ENCODE measurements at regions not wholly inside any gene's neighbourhood (a gene's known extent, or its start where the extent isn't known, plus 50 kb on each side); places are given as distances from the start of the nearest gene placed in this dataset.
"Not testable (repeated sequence)": the region's sequence is repeated elsewhere in the genome, so short reads cannot be mapped to it uniquely, and the experiment has no call there.

DNA sequence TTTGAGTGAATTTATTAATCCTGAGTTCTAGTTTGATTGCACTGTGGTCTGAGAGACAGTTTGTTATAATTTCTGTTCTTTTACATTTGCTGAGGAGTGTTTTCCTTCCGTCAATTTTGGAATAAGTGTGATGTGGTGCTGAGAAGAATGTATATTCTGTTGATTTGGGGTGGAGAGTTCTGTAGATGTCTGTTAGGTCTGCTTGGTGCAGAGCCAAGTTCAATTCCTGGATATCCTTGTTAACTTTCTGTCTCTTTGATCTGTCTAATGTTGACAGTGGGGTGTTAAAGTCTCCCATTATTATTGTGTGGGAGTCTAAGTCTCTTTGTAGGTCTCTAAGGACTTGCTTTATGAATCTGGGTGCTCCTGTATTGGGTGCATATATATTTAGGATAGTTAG is 74.4 kb upstream of the BMP4 start:
- TF ChIP-seq, protein P1, sequence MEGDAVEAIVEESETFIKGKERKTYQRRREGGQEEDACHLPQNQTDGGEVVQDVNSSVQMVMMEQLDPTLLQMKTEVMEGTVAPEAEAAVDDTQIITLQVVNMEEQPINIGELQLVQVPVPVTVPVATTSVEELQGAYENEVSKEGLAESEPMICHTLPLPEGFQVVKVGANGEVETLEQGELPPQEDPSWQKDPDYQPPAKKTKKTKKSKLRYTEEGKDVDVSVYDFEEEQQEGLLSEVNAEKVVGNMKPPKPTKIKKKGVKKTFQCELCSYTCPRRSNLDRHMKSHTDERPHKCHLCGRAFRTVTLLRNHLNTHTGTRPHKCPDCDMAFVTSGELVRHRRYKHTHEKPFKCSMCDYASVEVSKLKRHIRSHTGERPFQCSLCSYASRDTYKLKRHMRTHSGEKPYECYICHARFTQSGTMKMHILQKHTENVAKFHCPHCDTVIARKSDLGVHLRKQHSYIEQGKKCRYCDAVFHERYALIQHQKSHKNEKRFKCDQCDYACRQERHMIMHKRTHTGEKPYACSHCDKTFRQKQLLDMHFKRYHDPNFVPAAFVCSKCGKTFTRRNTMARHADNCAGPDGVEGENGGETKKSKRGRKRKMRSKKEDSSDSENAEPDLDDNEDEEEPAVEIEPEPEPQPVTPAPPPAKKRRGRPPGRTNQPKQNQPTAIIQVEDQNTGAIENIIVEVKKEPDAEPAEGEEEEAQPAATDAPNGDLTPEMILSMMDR (IDR thresholded peaks at IDR 0.05 in 8 of 11, conservative IDR thresholded peaks at IDR 0.05 in 3 of 11) = not testable (repeated sequence)
- TF ChIP-seq POLR2A (IDR thresholded peaks at IDR 0.05) = not testable (repeated sequence)

All from spleen (tissue), 7 donors.